ENCODE measurements at regions not wholly inside any gene's neighbourhood (a gene's known extent, or its start where the extent isn't known, plus 50 kb on each side); places are given as distances from the start of the nearest gene placed in this dataset.

- no peak for ATAC-seq
- DNase-seq, result no peak
- in situ Hi-C loops (cut with MboI; ENCODE audit: low sequenced_read_pairs in 4 of 4) (no loop called here), intact Hi-C loops (cut with DNase I; ENCODE audit: low total_unique reads) (no loop called here)
- Histone ChIP-seq H3K36me3 (no peaks in the 10 kb centered on the region), H3K9me3 (no peaks in the 10 kb centered on the region), H3K4me1 (no peaks in the 10 kb centered on the region), H3K27me3 (no peaks in the 10 kb centered on the region), H3K27ac (no peak overlapping the region), H3K4me3 (no peak overlapping the region)
- no peak for TF ChIP-seq POLR2A (IDR thresholded peaks at IDR 0.05)
- TF ChIP-seq CTCF (IDR thresholded peaks at IDR 0.05 in 4 of 5, conservative IDR thresholded peaks at IDR 0.05 in 1 of 5), result no peak
Observed at GRCh38 chr3:76855451-76855850, 184.4 kb upstream of the ROBO2 start.

GRCh38 chr3:76859596-76859995, 180.3 kb upstream of the ROBO2 start:
- intact Hi-C loops (cut with DNase I; ENCODE audit: low total_unique reads) (no loop called here), in situ Hi-C loops (cut with MboI; ENCODE audit: low sequenced_read_pairs in 4 of 4) (no loop called here)
- Histone ChIP-seq H3K9me3 (no peaks in the 10 kb centered on the region), H3K36me3 (no peaks in the 10 kb centered on the region), H3K4me1 (no peaks in the 10 kb centered on the region), H3K4me3 (no peak overlapping the region), H3K27ac (no peak overlapping the region), H3K27me3 (no peaks in the 10 kb centered on the region)
- no peak for ATAC-seq
- DNase-seq, result no peak
- TF ChIP-seq CTCF (IDR thresholded peaks at IDR 0.05 in 4 of 5, conservative IDR thresholded peaks at IDR 0.05 in 1 of 5), result no peak
- TF ChIP-seq POLR2A (IDR thresholded peaks at IDR 0.05), result no peak

GRCh38 chr3:76864355-76864754, 175.5 kb upstream of the ROBO2 start:
- ATAC-seq, result no peak
- H3K9me3 ChIP-seq, result no peaks in the 10 kb centered on the region
- H3K36me3 ChIP-seq, result no peaks in the 10 kb centered on the region
- intact Hi-C loops (cut with DNase I; ENCODE audit: low total_unique reads) (no loop called here), in situ Hi-C loops (cut with MboI; ENCODE audit: low sequenced_read_pairs in 4 of 4) (no loop called here)
- no peak for DNase-seq
- TF ChIP-seq POLR2A (IDR thresholded peaks at IDR 0.05) (no peak), CTCF (IDR thresholded peaks at IDR 0.05 in 4 of 5, conservative IDR thresholded peaks at IDR 0.05 in 1 of 5) (no peak)
- no peaks in the 10 kb centered on the region for H3K27me3 ChIP-seq
- no peaks in the 10 kb centered on the region for H3K4me1 ChIP-seq
- no peak overlapping the region for H3K27ac ChIP-seq
- no peak overlapping the region for H3K4me3 ChIP-seq

GRCh38 chr3:76866729-76867408, 173.0 kb upstream of the ROBO2 start:
- no peak for TF ChIP-seq POLR2A (IDR thresholded peaks at IDR 0.05)
- no peak for TF ChIP-seq CTCF (IDR thresholded peaks at IDR 0.05 in 4 of 5, conservative IDR thresholded peaks at IDR 0.05 in 1 of 5)
- no peaks in the 10 kb centered on the region for H3K36me3 ChIP-seq
- no peak overlapping the region for H3K4me3 ChIP-seq
- DNase-seq (no peak), ATAC-seq (no peak)
- no peaks in the 10 kb centered on the region for H3K27me3 ChIP-seq
- in situ Hi-C loops (cut with MboI; ENCODE audit: low sequenced_read_pairs in 4 of 4) (no loop called here), intact Hi-C loops (cut with DNase I; ENCODE audit: low total_unique reads) (no loop called here)
- no peaks in the 10 kb centered on the region for H3K9me3 ChIP-seq
- no peak overlapping the region for H3K27ac ChIP-seq
- no peaks in the 10 kb centered on the region for H3K4me1 ChIP-seq
